GM12892 (cell line): ENCODE measurements at regions not wholly inside any gene's neighbourhood (a gene's known extent, or its start where the extent isn't known, plus 50 kb on each side); places are given as distances from the start of the nearest gene placed in this dataset.
A peak's percentile ranks its signal among the peaks of the same experiment; 100 is the strongest.

Experiments
- DNase-seq: peaks from one replicate; pipeline ENCODE4 v3.0.0; 2011; ENCODE audit not compliant: insufficient read length
- FAIRE-seq: peaks from 2 replicates; lab custom pipeline; 2011; peaks lifted over from hg19 to GRCh38; lab: Jason Lieb, UNC
- POLR2A ChIP-seq: IDR thresholded peaks from 2 replicates; pipeline ENCODE4 v1.6.1; 2011; ENCODE audit warnings: low read depth, low read length, control low read depth
- POLR2AphosphoS5 ChIP-seq: IDR thresholded peaks from 2 replicates; pipeline ENCODE4 v1.6.1; 2011; ENCODE audit warnings: low read depth, low read length, control low read depth
- TAF1 ChIP-seq: IDR thresholded peaks from 2 replicates; pipeline ENCODE4 v1.6.1; 2011; ENCODE audit warnings: low read depth, mild to moderate bottlenecking, control low read depth, low read length, borderline replicate concordance

- no peak for DNase-seq
- TF ChIP-seq POLR2AphosphoS5, result no peak
- FAIRE-seq, result no peak
Measured at GRCh38 chr2:8281950-8282857, 399.7 kb upstream of the ID2 start.

- TF ChIP-seq POLR2A (no peak), TAF1 (no peak), POLR2AphosphoS5 (no peak)
- FAIRE-seq, result no peak
- no peak for DNase-seq
Measured at GRCh38 chr2:8282858-8283252, 399.0 kb upstream of the ID2 start.

DNA sequence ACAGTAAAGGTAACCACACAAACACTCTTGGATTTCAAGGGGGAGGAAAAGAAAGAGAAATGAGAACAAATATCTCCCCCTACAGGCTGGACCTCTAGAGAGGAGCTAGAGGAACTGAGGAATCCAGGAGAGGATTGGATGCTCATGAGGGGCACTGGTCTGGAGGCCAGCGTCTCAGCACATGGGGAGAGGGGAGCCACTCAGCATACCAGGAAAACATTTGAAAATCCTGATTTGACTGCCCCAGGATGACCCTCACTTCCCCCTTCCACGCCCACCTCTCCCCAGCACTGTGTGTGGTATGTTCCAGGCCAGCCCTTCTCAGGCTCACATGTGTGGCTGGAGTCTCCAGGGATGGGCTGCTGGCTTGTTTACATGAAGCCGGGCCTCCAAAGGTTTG, 396.8 kb upstream of the ID2 start:
- DNase-seq (no peak), FAIRE-seq (no peak)
- TF ChIP-seq TAF1 (no peak), POLR2A (no peak), POLR2AphosphoS5 (no peak)

GRCh38 chr2:8285898-8286297, 396.0 kb upstream of the ID2 start:
- FAIRE-seq, result no peak
- no peak for TF ChIP-seq POLR2A
- no peak for TF ChIP-seq POLR2AphosphoS5
- TF ChIP-seq TAF1, result no peak
- DNase-seq, result no peak

GRCh38 chr2:8288206-8288605, 393.6 kb upstream of the ID2 start:
- FAIRE-seq, result no peak
- TF ChIP-seq POLR2A (no peak), POLR2AphosphoS5 (no peak), TAF1 (no peak)
- no peak for DNase-seq

- FAIRE-seq (no peak), DNase-seq (no peak)
- no peak for TF ChIP-seq TAF1
- TF ChIP-seq POLR2AphosphoS5, result no peak
Measured at GRCh38 chr2:8289111-8289510, 392.7 kb upstream of the ID2 start.

GRCh38 chr2:8290771-8291352, 391.0 kb upstream of the ID2 start:
- no peak for FAIRE-seq
- no peak for TF ChIP-seq POLR2AphosphoS5
- TF ChIP-seq TAF1, result no peak
- no peak for TF ChIP-seq POLR2A
- DNase-seq, result no peak

GRCh38 chr2:8296306-8296705, 385.6 kb upstream of the ID2 start:
- no peak for TF ChIP-seq POLR2A
- TF ChIP-seq TAF1, result no peak
- FAIRE-seq (no peak), DNase-seq (no peak)

DNA sequence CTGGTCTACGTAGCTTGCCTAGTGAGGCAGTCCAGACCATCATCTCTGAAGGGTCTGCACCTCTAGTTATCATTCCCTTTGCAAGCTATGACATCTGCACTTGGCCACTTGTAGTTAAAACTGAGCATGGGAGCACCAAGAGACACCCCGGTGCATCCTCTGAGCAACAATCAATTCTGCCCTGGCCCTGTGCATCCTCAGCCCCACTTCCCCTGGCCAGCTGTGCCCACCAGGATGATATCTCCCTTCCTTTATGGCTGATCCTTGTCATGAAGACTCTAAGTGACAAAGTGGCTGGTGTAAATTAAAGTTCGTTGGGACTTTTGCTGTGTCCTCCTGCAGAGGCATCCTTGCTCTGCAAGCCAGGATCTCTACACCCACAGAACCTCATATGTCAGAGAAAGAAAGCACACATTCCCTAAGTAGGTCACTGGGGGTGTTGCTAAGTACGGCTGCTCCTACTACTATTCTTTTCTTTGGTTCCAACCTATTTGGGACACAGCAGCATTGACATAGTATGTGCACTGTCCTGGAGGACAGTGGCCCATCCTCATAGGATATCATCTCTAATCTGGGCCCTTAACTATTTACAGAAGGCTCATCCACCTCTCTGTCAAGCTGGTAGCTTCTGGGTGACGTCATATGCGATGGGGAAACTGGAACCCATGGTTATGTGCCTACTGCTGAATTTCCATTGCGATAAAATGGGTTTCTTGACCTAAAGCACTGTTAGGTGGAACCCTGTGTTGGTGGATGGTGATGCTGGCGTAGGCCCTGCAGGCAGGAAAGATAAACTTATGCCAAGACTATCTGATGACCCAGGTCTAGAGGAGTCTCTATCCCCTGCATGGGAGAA, 384.3 kb upstream of the ID2 start:
- DNase-seq (no peak), FAIRE-seq (no peak)
- TF ChIP-seq POLR2AphosphoS5 (no peak), TAF1 (no peak), POLR2A (no peak)

DNA sequence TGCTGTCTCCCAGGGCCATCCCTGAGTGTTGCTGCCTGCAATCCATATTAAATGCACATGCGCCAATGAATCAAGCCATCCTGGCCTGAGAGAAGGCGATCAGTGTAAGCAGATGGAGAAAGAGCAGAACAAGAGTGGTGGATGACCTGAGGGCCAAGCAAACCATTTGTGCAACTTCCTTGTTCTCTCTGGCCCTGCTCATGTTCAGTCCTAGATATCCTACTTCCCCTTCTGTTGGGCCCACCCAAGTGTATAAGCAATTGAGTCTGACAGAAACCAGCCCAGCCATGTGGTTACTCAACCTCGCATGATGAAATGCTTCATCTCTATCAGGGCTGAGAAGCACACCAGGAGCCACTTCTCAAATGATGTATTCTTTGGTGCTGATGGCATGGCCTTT, 383.1 kb upstream of the ID2 start:
- no peak for DNase-seq
- TF ChIP-seq POLR2A (no peak), POLR2AphosphoS5 (no peak), TAF1 (no peak)
- FAIRE-seq, result peak; percentile 78

DNA sequence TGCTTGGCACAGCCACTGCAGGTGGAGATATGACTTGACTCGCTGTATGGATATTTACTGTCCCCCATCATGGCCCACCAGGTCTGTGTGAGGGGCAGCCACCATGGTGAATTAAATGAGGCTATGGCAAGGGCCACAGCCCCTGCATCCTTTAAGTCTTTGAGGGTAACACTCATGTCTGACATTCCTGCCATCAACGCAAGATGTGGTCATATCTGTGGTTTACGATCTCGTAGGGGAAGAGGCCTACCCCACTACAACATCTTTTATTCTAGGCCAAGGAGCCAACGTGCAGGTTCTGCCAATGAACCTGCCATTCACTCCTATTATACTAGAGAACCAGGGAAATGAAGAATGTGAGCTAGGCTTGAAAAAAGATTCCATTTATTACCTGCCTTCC, 381.6 kb upstream of the ID2 start:
- TF ChIP-seq TAF1 (no peak), POLR2AphosphoS5 (no peak), POLR2A (no peak)
- FAIRE-seq (no peak), DNase-seq (no peak)

DNA sequence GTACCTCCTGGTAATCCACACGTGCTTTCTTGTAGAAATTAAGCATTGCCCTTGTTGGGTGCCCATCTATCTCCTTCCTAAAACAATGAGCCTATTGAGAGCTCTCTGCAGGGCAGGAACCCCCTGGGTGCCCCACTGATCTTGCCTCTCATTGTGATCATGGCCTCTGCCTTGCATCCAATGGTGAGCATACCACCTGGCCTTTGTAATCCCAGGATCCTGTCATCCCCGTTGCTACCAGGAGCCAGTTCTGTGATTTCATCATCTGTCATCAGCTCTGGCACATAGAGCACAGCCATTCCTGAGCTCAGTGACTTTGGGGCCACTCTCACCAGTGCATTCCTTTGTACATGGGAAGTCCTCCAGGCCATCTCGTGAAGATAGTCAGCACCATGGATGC, 381.0 kb upstream of the ID2 start:
- TF ChIP-seq POLR2AphosphoS5 (no peak), POLR2A (no peak), TAF1 (no peak)
- DNase-seq (no peak), FAIRE-seq (peak; percentile 24)
